ENCODE measurements at regions not wholly inside any gene's neighbourhood (a gene's known extent, or its start where the extent isn't known, plus 50 kb on each side); places are given as distances from the start of the nearest gene placed in this dataset.

DNA sequence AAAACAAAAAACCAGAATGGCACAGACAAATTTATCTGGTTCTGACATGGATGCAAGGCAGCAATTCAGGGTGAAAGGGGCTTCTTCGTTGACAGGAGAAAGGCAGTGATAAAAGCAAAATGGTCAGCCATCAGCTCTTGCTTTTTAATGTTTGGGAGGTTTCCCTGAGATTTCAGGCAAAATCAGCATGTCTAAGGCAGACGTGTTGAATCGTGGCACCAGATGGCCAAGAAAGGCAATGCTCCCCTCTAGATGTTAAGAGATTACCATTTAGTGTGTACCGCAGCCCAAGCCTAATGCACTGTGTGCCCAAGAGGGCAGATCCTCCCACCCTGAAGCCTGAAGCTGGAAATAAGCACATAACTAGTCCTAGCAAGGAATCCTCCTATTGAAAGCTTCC, 88.8 kb upstream of the GALNT18 start:
- no peak for DNase-seq

DNA sequence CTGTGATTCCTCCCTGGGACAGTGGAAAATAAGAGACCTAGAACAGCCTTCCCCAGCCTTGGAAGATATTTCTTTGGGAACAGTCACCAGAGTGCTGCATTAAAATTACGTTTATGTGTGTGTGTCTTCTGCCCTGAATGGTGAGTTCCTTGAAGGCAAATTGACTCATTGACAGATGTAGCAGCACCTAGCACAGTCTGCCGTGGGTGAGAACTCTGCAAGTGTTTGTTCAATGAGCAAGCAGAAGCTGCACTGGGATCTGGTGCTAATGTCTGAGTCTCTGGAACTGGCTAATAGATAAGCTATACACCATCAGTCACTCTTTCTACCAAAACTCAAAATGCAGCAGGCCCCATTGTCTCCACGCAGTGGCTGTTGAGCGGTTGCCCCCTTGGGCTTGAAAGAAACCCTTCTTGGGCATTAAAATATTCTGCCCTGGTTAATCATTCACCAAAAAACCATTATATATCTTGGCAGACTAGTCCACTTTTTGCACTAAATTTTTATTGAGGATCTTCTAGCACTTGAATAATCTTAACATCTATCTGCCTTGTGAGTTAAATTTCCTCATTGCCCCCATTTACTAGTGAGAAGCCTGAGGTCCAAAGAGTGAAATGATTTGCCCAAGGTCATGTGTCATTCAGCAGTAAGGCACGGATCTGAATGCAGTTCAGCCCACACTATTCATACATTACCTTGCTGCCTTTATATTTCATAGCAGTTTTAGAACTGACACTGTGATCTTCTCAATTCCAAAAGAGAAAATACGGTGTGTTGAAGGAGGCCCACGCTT, 87.8 kb upstream of the GALNT18 start:
- DNase-seq = no peak

DNA sequence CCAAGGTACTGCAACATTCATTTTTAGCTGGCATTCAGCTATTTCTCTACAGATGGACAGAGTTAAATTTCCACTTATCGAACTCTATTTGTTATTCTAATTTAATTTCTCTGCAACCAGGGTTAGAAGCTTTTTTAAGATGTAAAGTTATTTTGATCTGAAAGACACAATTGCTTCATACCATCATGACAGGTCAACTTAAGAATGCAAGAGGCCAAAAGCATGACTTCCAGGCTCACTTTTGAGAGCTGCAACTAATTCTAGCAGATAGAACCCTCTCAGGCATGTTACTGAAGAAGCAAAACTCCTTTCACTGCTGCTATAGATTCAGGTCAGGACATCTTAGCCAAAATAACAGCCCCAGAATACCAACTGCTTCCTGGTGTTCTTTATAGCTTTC, 86.5 kb upstream of the GALNT18 start:
- DNase-seq = no peak

DNA sequence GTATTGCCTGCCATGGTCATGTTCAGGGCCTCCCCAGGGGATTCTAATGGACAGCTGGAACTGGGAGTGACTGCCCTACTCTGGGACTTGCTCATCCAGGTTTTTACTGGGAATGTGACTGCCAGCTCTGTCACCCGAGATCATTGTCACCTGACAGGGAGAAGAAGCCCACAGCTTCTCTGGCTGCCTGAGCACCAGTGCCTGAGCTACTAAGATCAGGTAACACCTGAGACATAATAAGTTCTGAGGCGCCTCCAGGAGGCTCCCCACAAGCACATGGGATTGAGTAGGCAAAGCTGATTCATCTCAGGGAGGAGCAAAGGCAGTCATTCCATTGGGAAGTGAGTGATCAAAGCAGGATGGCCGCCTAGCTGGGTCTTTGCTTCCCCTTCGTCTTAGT, 84.2 kb upstream of the GALNT18 start:
- DNase-seq = no peak

DNA sequence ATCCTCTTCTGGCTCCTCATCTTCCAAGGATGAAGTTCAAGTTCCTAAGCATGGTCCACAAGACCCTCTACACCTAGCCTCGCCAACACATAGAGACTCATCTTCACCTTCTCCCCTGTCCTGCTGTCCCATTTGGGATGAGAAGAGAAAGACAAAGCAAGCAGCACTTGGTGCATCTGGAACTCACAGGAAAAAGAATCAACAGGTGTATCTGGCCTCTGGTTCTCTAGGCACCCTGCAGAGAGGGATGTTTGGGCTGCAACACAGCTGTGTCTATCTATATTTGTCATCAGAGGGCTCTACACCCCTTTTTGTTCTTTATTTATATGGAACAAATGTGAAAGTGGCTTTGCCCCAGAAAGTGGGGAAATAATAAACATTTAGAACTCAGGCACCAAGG, 82.1 kb upstream of the GALNT18 start:
- no peak for DNase-seq

DNA sequence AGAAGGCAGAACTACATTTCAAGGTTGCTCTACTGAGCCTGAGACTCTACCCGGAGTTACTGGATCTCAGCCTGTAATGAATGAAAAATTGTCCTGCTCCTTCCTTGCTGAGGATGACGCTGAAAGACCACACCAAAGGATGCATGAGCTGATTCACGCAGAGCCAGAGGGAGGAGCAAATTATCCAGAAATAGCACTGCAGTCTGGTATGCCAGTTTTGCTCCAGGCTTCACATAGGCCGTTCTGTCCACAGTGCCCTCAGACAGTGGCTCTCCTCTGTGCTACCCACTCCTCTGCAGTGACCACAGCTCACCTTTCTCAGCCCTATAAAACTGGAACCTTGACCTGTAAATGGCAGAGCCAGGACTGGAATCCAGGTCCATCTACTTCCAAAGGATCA, 79.3 kb upstream of the GALNT18 start:
- DNase-seq = no peak

DNA sequence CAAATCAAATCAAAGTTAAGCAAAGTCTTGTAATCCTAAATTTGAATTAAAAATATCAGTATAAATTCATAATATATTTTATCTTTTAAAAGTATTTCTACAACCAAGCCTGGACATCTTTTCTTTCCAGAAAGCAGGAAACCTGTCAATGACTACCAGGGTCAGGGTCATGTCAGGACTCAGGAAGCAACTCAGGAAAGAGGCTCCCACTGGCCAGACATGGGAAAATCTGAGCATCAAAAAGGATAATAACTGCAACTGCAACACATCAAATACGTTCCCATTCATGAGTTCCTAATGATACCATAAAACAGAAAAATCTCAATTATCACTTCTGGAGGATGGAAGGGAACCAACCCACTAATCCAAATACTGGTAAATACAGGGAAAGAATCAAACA, 76.0 kb upstream of the GALNT18 start:
- DNase-seq = no peak

DNA sequence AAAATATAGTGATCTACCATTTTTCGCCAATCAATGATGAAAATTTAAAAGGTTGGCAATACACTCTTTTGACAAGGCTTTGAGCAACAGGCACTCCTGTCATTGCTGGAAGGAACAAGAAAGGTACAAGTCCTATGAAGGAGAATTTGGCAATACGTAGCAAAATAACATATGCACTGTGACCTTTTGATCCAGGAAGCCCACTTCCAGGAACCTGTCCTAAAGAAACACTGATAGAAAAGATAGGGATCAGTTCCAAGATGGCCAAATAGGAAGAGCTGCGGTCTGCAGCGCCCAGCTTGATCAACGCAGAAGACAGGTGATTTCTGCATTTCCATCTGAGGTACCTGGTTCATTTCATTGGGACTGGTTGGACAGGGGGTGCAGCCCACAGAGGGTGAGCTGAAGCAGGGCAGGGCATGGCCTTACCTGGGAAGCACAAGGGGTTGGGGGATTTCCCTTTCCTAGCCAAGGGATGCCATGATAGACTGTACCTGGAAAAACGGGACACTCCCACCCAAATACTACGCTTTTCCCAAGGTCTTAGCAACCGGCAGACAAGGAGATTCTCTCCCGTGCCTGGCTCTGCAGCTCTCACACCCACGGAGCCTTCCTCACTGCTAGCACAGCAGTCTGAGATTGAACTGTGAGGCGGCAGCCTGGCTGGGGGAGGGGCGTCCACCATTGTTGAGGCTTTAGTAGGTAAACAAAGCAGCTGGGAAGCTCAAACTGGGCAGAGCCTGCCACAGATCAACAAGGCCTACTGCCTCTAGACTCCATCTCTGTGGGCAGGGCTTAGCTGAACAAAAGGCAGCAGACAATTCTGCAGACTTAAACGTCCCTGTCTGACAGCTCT, 69.7 kb upstream of the GALNT18 start:
- DNase-seq = peak; percentile 59

DNA sequence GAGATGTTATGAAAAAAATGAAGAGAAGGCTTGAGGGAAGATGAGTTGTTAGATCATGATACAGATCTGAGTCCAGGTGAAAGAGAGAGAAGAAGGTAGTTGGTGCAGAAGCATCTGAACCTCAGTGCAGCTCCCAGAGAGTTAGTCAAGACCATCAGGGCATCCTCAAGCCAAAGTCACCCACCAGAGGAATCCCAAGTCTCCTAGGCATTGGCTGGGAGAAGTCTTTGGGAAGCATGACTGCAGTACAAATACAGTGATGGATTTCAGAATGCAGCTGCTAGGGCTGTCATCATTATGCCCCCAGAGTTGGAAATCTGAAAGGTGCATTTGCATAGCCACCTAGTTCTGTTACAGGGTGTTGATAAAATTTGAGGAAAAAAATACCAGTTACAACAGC, 59.7 kb upstream of the GALNT18 start:
- DNase-seq = no peak

DNA sequence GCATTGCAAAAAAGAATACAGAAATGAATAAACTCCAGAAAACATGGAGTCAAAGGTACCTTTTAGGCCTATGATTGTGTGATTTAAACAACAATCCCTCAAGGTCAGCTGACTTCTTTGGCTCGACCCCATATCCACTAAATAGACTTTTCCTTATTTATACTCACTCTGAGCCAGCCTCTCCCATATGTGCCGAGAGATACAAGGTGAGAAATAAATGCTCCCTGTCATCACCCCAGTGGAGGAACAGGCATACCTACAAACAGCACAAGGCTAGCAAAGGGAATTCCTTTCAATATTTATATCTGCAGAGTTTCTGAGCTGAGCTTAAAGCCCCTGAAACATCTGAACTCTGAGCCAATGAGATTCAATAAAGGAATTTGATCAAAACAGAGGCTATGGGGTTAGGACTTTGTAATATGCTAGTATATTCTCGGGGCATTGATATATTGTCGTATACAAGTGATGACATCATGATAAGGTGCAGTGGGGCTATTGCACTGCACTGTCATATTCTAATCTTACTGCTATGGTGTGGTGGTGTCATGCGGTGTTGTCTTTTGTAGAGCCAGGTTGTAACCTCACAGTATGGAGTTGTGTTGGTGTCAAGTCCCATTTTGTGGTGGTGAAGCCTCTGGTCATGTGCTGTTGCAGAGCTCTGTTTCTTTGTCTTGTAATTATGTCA, 56.0 kb upstream of the GALNT18 start:
- DNase-seq = no peak

DNA sequence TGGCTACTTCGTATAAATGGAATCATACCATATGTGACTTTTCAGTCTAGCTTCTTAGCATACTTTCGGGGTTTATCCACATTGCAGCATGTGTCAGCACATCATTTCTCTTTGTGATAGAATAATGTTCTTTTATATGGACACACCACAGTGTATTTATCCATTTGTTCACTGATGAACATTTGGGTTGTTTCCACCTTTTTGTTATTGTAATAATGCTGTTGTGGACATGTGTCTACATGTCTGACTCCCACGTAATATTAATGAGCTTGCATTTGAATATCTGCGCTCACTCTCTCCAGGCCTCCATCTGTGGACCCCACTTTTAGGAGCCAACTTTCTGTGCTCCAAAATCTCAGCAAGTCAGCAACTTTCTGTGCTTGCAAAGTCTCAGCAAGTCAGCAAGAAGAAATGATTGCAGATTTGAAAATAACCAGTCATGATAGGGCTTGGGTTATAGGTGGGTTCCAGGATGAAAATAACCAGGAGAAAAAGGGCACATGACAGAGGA, 53.9 kb upstream of the GALNT18 start:
- DNase-seq = no peak

DNA sequence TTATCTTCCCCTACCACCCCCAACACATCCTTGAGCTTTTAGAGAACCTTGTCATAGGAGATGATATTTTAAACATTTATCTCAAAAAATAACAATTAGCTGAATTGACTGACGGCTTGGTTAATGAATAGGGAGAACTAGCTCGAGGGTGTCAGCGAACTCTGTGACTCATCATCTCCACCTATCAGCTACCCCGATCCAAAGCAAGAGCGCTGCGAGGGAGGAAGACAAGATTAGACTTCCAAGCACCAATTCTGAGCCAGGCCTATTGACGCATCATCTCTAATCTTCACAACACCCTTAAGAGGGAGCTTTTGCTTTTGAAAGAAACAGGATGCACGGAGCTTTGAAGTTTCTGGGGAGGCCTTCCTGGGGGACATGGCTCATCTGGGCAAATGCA, 51.0 kb upstream of the GALNT18 start:
- DNase-seq = no peak

DNA sequence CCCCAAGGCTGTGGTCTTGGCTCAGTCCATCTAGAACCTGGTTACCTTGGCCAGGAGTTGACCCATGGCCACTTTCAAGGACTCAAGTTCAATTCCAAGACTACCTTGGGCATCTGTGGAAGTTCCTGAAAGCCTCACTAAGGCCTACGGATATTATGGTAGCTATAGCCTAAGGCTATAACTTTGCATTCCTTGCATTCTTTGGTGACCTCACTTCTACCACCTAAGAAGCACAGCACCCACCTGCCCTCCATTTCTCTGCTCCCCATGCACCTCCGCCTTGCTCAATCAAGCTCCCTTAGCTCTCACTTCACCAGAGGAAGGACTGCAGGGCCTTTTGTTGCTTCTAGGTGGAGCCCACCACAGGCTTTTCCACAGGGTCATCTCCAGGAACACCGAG, 50.3 kb upstream of the GALNT18 start:
- DNase-seq = no peak

Measured in NCI-H2029 treated with DMSO at 0.1 percent for 48 hours (cell line).